ENCODE measurements at regions not wholly inside any gene's neighbourhood (a gene's known extent, or its start where the extent isn't known, plus 50 kb on each side); places are given as distances from the start of the nearest gene placed in this dataset.
"Not testable (repeated sequence)": the region's sequence is repeated elsewhere in the genome, so short reads cannot be mapped to it uniquely, and the experiment has no call there.

DNA sequence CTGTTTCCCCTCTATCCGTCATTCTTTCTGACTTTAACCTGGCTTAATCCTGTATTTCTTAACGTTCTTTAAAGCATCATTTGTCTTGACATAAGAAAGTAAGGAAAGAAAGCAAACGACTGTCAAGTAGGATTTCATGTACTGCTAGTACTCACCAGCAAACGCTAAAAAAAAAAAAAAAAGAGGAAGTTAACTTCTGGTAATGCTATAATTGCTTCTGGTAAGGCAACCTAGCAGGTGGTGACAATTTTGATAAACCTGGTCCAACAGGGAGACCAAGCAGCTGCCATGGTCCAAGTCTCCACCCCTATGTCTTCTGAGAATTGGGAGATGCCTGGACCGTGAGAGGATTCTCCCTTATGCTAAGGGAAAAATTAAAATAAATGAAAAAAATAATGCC is 306.6 kb downstream of the DAD1 start:
- no peaks in the 10 kb centered on the region for H3K9me3 ChIP-seq (ENCODE audit: insufficient read depth, low read length)

GRCh38 chr14:22281447-22281874 is 307.6 kb downstream of the DAD1 start:
- not testable (repeated sequence) for H2AFZ ChIP-seq (ENCODE audit: low read depth, low read length)

More for the DNA sequence above, 306.6 kb downstream of the DAD1 start:
- no peaks in the 10 kb centered on the region for H3K27me3 ChIP-seq (ENCODE audit: low read depth, low read length)
- no peaks in the 10 kb centered on the region for H4K20me1 ChIP-seq (ENCODE audit: insufficient read depth, low read length)
- peak overlapping the region; percentile 41 for H3K4me3 ChIP-seq (ENCODE audit: low read length)
- peak overlapping the region; percentile 27 for H3K9ac ChIP-seq (ENCODE audit: low read length)
- peak overlapping the region; percentile 39; the same call in 1 of the 2 replicates for H2AFZ ChIP-seq (ENCODE audit: low read depth, low read length)
- no peaks in the 10 kb centered on the region for H3K36me3 ChIP-seq (replicated peaks; ENCODE audit: low read depth, low read length)
- H3K4me2 ChIP-seq (ENCODE audit: low read length), result peak overlapping the region; percentile 67
- no peaks in the 10 kb centered on the region for H3K79me2 ChIP-seq (ENCODE audit: low read length)
- H3K27ac ChIP-seq (ENCODE audit: low read length), result peak overlapping the region; percentile 59; the same call in 1 of the 2 replicates
- TF ChIP-seq CTCF (IDR thresholded peaks at IDR 0.05; ENCODE audit: low read depth, low read length), result no peak
- no peak for TF ChIP-seq EZH2phosphoT487 (IDR thresholded peaks at IDR 0.05; ENCODE audit: low read depth)
- H3K4me1 ChIP-seq (ENCODE audit: low read length), result peaks cover 31% of the 10 kb centered on the region

DNA sequence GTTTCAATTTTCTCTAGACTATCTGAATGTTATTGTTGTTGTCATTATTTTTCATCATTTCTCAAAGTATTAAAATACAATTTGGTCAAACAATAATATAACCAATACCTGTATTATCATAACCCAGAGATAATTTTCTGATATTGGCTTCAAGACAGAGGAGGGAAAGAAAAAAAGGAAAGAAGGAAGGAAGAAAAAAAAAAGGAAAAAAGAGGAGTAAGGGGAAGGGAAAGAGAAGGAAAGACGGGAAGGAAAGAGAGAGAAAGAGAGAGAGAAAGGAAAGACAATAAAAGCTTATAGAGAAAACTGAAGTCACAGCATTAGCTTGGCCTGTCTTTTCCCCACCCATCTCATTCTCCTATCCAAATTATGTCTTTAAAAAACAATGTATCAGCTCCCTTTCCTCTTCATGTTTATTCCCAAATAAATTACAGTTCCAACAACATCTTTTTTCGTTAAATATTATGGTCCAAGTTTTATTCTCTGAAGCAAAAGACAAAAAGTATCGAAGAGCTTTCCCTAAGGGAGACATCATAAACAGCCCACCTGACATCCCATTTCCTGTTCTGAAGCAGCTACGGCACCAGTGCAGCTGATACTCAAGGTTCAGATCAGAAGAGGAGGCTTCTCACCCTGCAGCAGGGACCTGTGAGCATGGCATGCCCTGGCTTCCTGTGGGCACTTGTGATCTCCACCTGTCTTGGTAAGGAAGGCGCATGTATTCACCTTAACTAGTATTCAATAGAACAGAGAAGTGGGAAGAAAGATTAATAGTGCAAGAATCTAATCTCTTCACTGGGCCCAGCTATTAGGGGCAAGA is 308.3 kb downstream of the DAD1 start:
- Histone ChIP-seq H3K9me3 (ENCODE audit: insufficient read depth, low read length) (no peaks in the 10 kb centered on the region), H3K36me3 (replicated peaks; ENCODE audit: low read depth, low read length) (no peaks in the 10 kb centered on the region), H3K27ac (ENCODE audit: low read length) (peak overlapping the region; percentile 24; the same call in 1 of the 2 replicates), H3K4me1 (ENCODE audit: low read length) (peaks cover 31% of the 10 kb centered on the region), H3K4me3 (ENCODE audit: low read length) (no peak overlapping the region), H3K27me3 (ENCODE audit: low read depth, low read length) (peaks cover 13% of the 10 kb centered on the region), H2AFZ (ENCODE audit: low read depth, low read length) (no peak overlapping the region), H3K9ac (ENCODE audit: low read length) (no peak overlapping the region), H4K20me1 (ENCODE audit: insufficient read depth, low read length) (no peaks in the 10 kb centered on the region), H3K79me2 (ENCODE audit: low read length) (no peaks in the 10 kb centered on the region), H3K4me2 (ENCODE audit: low read length) (peak overlapping the region; percentile 67)
- TF ChIP-seq EZH2phosphoT487 (IDR thresholded peaks at IDR 0.05; ENCODE audit: low read depth) (no peak), CTCF (IDR thresholded peaks at IDR 0.05; ENCODE audit: low read depth, low read length) (no peak)

More at GRCh38 chr14:22281447-22281874, 307.6 kb downstream of the DAD1 start:
- H3K79me2 ChIP-seq (ENCODE audit: low read length); H4K20me1 ChIP-seq (ENCODE audit: insufficient read depth, low read length); H3K9ac ChIP-seq (ENCODE audit: low read length); H3K9me3 ChIP-seq (ENCODE audit: insufficient read depth, low read length); H3K36me3 ChIP-seq (replicated peaks; ENCODE audit: low read depth, low read length); H3K27me3 ChIP-seq (ENCODE audit: low read depth, low read length): not testable (repeated sequence)
- Histone ChIP-seq H3K4me1 (ENCODE audit: low read length) (peaks cover 31% of the 10 kb centered on the region), H3K27ac (ENCODE audit: low read length) (peak overlapping the region; percentile 24; the same call in 1 of the 2 replicates), H3K4me3 (ENCODE audit: low read length) (peak overlapping the region; percentile 41), H3K4me2 (ENCODE audit: low read length) (peak overlapping the region; percentile 67)

GRCh38 chr14:22276913-22277816 is 311.9 kb downstream of the DAD1 start:
- peak overlapping the region; percentile 52 for H3K4me2 ChIP-seq (ENCODE audit: low read length)
- peak; percentile 78 for TF ChIP-seq CTCF (IDR thresholded peaks at IDR 0.05; ENCODE audit: low read depth, low read length)
- TF ChIP-seq EZH2phosphoT487 (IDR thresholded peaks at IDR 0.05; ENCODE audit: low read depth), result no peak

More at GRCh38 chr14:22276913-22277816, 311.9 kb downstream of the DAD1 start:
- no peak overlapping the region for H3K9ac ChIP-seq (ENCODE audit: low read length)
- H3K4me1 ChIP-seq (ENCODE audit: low read length), result peaks cover 15% of the 10 kb centered on the region
- no peaks in the 10 kb centered on the region for H3K9me3 ChIP-seq (ENCODE audit: insufficient read depth, low read length)
- H4K20me1 ChIP-seq (ENCODE audit: insufficient read depth, low read length), result no peaks in the 10 kb centered on the region
- H2AFZ ChIP-seq (ENCODE audit: low read depth, low read length), result peak overlapping the region; percentile 74
- no peaks in the 10 kb centered on the region for H3K36me3 ChIP-seq (replicated peaks; ENCODE audit: low read depth, low read length)
- no peak overlapping the region for H3K4me3 ChIP-seq (ENCODE audit: low read length)
- H3K27me3 ChIP-seq (ENCODE audit: low read depth, low read length), result peaks cover 22% of the 10 kb centered on the region
- no peak overlapping the region for H3K27ac ChIP-seq (ENCODE audit: low read length)
- no peaks in the 10 kb centered on the region for H3K79me2 ChIP-seq (ENCODE audit: low read length)

Data from OCI-LY3 (cell line).